HG02884 (cell line): ENCODE measurements at regions not wholly inside any gene's neighbourhood (a gene's known extent, or its start where the extent isn't known, plus 50 kb on each side); places are given as distances from the start of the nearest gene placed in this dataset.

Experiments used
- ATAC-seq: cut with Tn5 transposase; IDR thresholded peaks from one replicate; pipeline ENCODE4 v1.9.1; 2021; ENCODE audit warnings: mild to moderate bottlenecking, moderate library complexity; ENCODE audit not compliant: unreplicated experiment

- no peak for ATAC-seq
Observed at GRCh38 chr12:98329589-98329988, 185.8 kb upstream of the TMPO start.

GRCh38 chr12:98332642-98333041 lies 182.7 kb upstream of the TMPO start:
- peak; percentile 66 for ATAC-seq

- ATAC-seq, result no peak
Observed at GRCh38 chr12:98334768-98335167, 180.6 kb upstream of the TMPO start.

- ATAC-seq, result no peak
Observed at GRCh38 chr12:98341026-98341425, 174.4 kb upstream of the TMPO start.

- ATAC-seq, result no peak
Observed at GRCh38 chr12:98341732-98342131, 173.7 kb upstream of the TMPO start.

GRCh38 chr12:98343002-98343567 lies 172.3 kb upstream of the TMPO start:
- ATAC-seq, result peak; percentile 53

- no peak for ATAC-seq
Observed at GRCh38 chr12:98344046-98344930, 171.1 kb upstream of the TMPO start.

GRCh38 chr12:98345308-98345876 lies 170.0 kb upstream of the TMPO start:
- no peak for ATAC-seq

GRCh38 chr12:98351089-98351488 lies 164.3 kb upstream of the TMPO start:
- no peak for ATAC-seq

- no peak for ATAC-seq
Observed at GRCh38 chr12:98351784-98352183, 163.6 kb upstream of the TMPO start.

- peak; percentile 66 for ATAC-seq
Observed at GRCh38 chr12:98352218-98352811, 163.1 kb upstream of the TMPO start.

GRCh38 chr12:98352835-98353234 lies 162.6 kb upstream of the TMPO start:
- ATAC-seq, result no peak

GRCh38 chr12:98354520-98355035 lies 160.8 kb upstream of the TMPO start:
- no peak for ATAC-seq

GRCh38 chr12:98355322-98355721 lies 160.1 kb upstream of the TMPO start:
- no peak for ATAC-seq

- no peak for ATAC-seq
Observed at GRCh38 chr12:98355933-98356332, 159.5 kb upstream of the TMPO start.

GRCh38 chr12:98358144-98358543 lies 157.2 kb upstream of the TMPO start:
- ATAC-seq, result no peak

GRCh38 chr12:98359856-98360255 lies 155.5 kb upstream of the TMPO start:
- no peak for ATAC-seq

GRCh38 chr12:98360401-98360800 lies 155.0 kb upstream of the TMPO start:
- no peak for ATAC-seq

- no peak for ATAC-seq
Observed at GRCh38 chr12:98369581-98369980, 145.8 kb upstream of the TMPO start.

- no peak for ATAC-seq
Observed at GRCh38 chr12:98370976-98371375, 144.4 kb upstream of the TMPO start.

GRCh38 chr12:98371419-98371818 lies 144.0 kb upstream of the TMPO start:
- no peak for ATAC-seq
